Transverse colon (tissue), 4 donors: ENCODE measurements at regions not wholly inside any gene's neighbourhood (a gene's known extent, or its start where the extent isn't known, plus 50 kb on each side); places are given as distances from the start of the nearest gene placed in this dataset.

ENCODE experiments used
- CTCF ChIP-seq, 5 experiments: fragments of 200-600 bp in 3 of 5; fragments of 450-650 bp in 2 of 5; sonication (generic) in 3 of 5; IDR thresholded peaks; 1 replicate in 2 of 5; 2 replicates in 3 of 5; pipeline ENCODE4 v1.5.1; 2016 to 2017; ENCODE audit warnings: antibody characterized with exemption in 5 of 5, inconsistent platforms in 3 of 5, mild to moderate bottlenecking in 2 of 5, moderate library complexity in 1 of 5
- POLR2A ChIP-seq: fragments of 450-650 bp; IDR thresholded peaks from one replicate; pipeline ENCODE4 v1.6.1; 2016; ENCODE audit warnings: antibody characterized with exemption, mild to moderate bottlenecking, moderate library complexity
- POLR2AphosphoS5 ChIP-seq, 3 donors: sonication (generic); formaldehyde crosslinking; IDR thresholded peaks; one replicate each; pipeline ENCODE4 v1.6.1; 2016; ENCODE audit warnings: antibody characterized with exemption in 3 of 3

GRCh38 chr7:89934101-89934500, 220.2 kb upstream of the STEAP1 start:
- TF ChIP-seq CTCF (IDR thresholded peaks at IDR 0.05): no peak
- TF ChIP-seq POLR2A: no peak
- no peak for TF ChIP-seq POLR2AphosphoS5 (IDR thresholded peaks at IDR 0.05)
